Fibroblast of skin of scalp (primary cell): ENCODE measurements at regions not wholly inside any gene's neighbourhood (a gene's known extent, or its start where the extent isn't known, plus 50 kb on each side); places are given as distances from the start of the nearest gene placed in this dataset.
"Not testable (repeated sequence)": the region's sequence is repeated elsewhere in the genome, so short reads cannot be mapped to it uniquely, and the experiment has no call there.

Experiments used
- DNase-seq: peaks from one replicate; pipeline ENCODE4 v3.0.0-alpha.2; 2013

DNA sequence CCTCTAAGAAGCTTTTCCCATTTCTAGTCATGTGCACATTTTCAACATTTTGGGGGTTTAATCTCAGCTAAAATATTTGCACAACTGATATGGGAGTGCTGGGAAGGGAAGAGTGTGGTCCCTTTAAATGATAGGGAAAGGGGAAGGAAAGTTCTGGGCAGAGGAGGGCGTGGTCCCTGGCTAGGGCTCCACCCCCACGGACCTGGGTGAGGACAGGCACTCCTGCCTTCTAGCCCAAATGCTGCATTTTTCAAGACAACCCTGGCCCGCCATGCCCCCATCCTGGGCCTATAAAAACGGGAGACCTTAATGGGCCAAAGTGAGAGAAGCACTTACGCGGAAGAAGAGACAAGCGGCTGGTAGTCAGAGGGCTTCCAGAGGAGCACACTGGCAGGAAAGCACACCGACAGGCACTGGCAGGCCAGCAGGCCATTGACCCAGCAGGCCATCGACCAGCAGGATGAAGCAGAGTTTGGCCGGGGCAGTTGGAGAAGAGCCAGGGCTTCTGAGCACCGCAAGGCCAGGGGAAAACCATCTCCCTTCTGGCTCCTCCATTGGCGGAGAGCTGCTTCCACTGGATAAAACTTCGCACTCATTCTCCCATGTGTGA, 266.7 kb downstream of the SPRY2 start:
- DNase-seq: no peak

DNA sequence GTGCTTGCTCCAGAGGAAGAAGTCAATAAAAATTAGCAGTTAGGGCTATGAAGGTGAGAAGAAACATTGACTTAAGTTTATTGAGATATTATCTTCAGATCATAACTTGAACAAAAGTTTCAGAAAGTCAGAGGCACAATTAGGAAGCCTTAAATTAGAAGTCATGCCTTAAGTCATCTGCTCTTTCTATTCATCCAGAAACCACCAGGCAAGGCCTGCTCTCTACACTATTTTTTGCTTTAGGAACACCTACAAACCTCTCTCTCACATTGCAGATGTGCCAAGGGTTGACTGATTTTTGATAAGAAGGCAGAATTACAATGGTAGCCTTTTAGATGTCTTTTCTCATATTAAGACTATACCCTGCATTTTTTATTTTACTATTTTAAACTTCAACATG, 268.7 kb downstream of the SPRY2 start:
- DNase-seq: no peak

DNA sequence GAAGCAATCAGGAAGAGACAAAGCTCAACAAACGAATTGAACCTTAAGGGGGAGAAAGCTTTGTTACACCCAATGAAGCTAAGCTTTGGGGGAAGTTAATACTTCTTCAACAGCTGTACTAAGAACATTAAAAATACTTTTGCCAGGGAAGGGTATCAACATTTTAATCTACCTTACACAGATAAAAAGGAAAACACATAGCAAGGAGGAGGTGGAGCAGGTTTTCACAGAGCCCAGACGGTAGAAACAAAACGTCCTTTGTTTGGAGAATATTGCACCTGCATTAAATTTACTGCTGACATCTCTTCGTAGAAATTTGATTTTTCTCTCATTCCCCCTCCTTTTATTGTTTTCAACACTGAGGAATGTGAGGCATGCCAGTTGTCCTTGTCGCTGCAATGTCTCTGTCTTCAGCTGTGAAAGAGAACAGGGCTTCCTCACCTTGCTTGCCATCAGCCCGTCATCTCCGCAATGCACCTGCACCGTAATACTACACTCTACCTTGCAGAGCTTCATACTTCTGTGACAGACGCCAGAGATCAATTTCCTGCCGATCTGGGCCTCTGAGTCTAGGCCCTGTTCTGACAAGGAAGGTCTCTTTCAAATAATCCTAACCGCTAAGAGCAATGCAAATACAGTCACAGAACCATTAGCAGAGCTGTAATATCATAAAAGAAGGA, 270.8 kb downstream of the SPRY2 start:
- no peak for DNase-seq

DNA sequence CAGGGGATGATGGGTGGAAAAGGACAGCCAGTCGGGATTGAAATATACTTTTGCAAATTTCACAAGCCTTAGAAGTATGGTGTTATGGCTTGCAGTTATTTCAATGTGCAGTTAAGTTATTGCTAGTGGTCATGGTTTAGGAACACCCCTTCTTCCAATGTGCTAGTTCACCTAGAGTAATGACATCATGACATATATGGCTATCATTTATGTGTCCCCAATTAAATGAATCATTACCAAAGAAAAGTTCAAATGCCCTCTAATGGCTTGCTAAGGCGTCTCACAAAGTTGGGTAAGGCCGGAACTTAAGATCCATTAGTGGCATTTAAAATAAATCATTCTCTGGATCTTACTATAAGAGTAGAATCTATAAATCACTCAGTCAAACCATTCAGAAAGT, 271.6 kb downstream of the SPRY2 start:
- no peak for DNase-seq

DNA sequence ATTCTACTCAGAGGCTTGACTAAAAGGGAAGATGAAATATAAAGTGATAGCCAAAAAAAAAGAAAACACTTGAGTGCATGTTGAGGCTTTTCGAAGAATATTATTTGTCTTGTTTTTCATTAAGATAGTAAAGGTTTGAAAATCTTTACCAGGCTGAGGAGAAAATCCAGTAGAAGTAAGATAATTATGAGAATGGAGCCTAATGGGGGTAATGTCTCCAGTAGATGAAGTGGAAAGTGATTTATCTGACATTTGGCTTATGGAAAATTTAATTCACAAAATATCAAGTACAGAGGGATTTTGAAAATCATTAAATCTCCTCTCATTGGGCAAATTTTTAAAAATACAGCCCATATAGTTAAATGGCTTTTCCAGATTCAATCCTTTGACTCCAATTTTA, 274.9 kb downstream of the SPRY2 start:
- DNase-seq: no peak

DNA sequence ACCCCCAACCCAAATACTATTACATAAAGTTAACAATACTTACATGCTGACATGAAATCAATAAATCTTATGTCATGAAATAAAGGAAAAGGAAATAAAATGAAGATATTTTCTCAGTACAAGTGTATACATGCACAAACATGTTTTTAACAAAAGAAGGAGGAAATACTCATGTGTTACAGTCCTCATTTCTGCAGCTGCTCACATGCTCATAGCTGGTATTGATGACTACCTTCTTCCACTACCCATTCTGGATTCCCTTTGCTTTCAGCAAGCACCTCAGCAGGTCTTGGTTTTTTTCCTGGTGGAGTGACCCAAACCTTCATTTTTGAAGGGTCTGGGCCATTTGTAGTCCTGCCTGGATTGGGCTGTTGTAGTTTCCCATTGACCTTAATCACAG, 278.5 kb downstream of the SPRY2 start:
- not testable (repeated sequence) for DNase-seq

DNA sequence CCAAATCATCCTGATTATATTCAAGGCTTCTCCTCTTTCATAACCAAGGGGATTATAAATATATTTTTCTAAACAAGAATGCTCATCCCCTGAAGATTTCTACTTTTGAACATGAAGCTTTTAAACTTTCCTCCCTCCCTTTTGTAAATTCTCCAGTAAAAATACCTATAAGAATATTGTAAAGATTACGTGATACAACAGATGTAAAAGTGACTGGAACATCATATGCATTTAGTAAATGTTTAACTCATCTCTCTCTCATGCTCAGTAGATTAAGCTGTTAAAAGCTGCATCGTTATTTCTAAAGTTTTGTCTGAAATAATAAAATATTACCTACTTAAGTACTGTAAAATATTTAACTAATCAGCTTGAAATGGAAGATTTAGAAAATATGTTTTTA, 281.1 kb downstream of the SPRY2 start:
- DNase-seq: no peak

DNA sequence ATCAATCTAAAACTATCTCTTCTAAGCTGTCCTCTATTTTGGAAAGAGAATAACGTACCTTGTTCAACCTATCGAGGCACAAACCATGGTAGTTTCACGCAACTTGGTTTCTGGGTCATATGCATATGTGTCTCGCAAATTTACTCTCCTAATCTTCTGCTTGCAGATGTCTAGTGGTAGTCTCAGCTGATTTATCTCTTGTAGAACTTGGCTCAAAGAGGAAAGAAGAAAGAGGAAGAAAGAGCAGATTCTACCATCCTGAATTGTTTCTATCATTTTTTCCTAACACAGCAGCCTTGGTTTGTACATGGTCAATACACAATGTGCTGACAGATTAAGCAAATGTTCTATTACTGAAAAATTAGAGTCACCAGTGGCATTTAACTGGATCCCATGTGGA, 282.3 kb downstream of the SPRY2 start:
- DNase-seq: no peak

DNA sequence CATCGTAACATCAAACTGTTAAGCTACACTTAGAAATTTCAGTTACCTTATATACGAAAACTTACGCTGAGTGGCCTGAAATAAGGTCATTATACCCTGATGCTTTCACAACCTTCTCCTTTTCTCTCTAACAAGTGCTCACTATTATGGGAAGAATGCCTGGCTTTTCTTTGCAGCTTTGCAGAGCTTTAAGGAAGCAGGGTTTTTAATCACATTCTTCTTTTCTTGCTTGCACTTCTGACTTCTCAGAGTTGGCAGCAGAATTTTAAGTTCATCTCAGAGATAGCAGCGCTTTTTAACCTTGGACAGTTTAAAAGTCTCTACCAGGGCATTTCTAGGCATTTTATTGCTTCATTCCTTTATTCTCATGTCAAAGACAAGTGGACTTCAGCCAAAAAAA, 285.1 kb downstream of the SPRY2 start:
- no peak for DNase-seq

DNA sequence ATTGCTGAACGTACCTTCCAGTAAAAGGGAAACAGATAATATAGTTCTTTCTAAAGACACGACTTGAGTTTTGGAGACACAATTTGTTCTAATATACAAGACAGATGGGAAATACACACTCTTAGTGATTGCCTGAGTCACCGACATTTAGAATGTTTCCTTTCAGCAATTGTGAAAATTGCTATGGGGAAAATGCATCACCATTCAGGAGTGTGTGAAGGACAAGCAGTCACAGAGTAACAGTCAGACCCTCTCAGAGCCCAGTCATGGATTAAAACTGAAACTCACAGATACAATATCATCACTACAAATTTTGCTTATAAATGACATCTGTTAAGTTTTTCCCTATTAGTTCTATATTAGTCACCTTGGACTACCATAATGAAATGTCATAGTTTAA, 286.1 kb downstream of the SPRY2 start:
- DNase-seq: peak; percentile 11

DNA sequence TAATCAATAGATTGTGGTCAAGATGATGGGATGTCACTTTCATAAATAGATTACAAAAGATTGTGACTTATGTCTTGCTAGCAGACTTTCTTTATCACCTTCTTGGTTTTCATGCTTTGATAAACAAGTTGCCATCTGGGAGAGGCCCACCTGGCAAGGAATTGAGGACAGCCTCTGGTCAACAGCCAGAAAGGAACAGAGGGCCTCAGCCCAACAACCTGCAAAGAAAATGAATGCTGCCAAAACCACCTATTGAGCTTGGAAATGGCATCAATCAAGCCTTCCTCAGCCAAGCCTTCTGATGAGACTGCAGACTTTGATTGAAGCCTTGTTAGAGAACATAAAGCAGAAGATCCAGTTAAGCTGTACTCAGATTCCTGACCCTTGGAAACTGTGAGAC, 288.6 kb downstream of the SPRY2 start:
- no peak for DNase-seq

DNA sequence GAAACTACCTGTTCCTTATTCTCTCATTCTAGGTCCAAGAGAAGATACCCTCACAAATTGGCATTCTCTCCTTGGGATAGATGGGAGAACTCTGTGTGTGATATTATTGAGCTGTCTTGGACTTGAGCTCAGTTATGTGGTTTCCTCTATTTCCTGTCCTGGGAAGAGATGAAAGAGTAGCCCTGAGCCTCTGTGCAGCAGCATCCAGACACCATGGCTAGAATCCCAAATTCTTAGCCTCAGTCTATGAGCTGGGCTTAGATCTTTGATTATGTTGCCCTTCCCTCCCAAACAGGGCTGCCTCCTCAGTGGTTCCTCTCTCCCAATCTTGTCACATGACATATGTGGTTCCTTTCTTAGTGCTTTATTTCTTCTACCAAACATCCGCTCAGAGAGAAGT, 290.7 kb downstream of the SPRY2 start:
- DNase-seq: no peak

DNA sequence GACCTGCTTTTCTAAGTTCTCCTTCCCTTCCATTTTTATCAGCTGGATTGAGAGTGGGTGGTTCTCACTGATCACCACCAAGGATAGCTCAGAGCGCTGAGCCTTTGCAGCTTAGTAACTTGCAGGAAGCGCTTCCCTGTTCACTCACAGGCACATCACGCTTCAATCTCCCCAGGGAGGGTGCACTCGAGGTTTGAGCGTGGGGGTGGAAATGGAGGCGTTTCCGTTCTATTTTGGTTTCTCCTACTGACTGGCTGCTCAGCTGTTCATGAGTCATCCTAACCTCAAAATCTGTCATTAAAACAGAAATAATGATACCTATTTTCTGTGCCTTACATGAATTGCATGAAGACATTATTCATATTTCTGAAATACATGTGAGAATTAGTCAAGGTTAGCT, 292.1 kb downstream of the SPRY2 start:
- DNase-seq: peak; percentile 97

DNA sequence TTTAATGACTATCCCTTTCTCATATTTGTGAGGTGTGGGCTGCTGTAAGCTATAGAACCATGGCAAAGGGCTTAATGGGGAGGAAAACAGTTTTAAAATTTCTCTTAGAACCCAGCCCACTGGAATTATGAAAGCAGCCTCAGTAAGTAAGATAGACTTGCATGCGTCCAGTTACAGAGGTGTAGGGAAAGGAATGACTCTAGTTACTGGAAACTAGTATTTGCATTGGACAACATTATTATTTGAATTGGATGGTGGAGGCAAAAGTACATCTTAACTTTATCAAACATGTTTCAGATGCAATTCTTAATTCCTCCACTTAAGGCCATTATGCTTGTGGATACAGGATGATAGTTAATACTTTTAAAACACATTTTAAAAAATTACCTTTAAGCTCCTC, 292.9 kb downstream of the SPRY2 start:
- no peak for DNase-seq

DNA sequence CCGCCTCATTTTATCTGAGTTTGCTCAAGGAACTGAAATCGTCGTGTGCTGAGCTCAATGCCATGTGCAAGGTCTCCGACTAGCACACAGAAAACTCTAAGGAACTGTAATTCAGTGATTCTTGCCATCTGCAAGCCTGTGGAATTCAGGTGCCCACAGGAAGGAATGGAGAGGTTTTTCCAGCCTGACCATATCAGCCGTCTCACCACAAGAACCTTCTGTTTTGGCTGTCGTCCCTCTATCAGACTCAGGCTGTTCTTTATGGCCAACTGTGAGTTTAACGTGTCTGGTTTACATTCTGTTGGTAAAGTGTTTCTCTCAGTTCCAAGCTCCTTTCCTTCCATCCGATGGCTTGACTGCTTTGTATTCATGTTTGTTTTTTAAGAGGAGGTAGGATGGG, 293.5 kb downstream of the SPRY2 start:
- peak; percentile 46 for DNase-seq

DNA sequence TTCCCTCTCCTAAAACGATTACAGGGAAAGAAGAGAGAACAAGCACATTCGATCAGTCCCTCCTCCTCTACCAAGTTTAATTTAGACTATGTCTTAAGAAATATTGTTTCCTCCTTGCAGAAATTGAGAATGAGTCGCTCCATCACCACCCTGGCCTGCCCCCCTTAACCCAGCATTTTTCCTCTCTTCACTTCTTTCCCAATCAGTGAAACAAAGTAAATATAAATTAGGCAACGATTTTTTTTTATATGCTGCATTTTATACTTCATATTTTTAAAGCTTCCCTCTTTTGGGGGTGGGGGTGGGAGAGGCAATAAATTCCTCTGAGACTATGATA, 300.0 kb downstream of the SPRY2 start:
- no peak for DNase-seq

DNA sequence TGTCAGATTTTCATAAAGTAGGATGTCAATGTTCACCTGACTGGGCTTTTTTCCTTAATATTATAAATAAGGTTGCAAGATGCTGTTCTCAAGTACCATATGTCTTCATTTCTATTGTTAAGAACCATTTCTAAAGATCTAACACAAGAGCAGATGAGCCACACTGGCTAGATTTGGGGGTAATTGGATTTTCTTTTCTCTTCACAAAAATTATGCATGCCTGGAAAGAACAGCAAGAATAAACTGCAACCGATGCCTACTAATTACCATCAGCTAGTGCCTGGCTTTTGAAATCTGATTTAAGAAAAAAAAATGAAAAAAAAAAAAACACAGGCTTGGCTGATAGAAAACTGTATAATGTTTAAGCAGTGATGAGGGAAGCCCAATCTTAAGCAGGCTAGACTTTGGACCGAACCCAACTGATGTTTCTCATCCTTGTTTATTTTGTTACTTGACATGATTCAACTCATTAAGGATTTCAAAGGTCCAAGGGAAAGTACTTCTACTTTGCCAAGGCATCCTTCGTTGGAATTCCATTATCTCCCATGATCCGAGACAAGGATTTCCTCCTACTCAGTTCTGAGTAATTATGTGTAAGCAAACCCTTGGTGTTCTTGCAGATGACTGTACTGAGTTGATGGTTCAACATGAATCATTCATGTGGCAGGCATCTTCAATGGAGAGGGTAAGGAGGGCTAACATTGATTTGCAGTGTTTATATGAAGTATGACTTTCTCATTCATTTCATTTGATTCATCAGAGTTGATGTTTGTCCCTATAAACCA, 300.5 kb downstream of the SPRY2 start:
- DNase-seq: peak; percentile 96

DNA sequence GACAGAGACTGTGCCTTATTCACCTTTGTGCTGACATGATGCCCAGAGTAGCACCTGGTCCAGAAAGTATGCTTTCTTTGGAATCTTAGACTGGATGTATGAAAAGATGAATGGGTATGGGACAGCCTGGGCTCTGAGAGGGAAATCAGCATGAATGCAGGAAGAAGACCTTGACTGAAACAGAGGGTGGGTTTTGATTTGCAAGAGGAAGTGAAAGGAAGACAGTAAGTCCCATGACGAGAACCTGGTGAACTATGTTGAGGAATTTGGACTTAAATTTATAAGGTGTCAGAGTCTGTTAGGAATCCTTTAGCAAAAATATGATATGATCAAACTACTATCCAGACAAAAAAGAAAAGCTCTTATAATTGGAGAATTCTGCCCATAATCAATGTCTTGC, 301.9 kb downstream of the SPRY2 start:
- no peak for DNase-seq

DNA sequence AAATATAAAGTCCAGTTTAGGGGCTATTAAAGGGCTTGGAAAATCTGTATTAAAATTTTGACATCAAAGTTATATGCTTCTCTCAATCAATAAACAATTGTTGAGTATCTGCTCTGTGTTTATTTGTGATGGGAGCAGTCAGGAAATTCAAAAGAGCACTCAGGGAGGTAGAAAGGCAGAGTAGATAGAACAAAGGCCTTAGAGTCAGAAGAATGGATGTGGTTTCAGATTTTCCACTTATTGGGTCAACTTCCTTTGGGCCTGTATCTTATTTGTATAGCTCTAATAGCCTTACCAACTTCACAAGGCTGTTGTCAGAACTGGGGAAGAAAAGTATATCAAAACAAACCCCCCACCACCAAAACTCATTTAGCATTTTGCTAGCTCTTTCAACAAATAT, 302.6 kb downstream of the SPRY2 start:
- no peak for DNase-seq

DNA sequence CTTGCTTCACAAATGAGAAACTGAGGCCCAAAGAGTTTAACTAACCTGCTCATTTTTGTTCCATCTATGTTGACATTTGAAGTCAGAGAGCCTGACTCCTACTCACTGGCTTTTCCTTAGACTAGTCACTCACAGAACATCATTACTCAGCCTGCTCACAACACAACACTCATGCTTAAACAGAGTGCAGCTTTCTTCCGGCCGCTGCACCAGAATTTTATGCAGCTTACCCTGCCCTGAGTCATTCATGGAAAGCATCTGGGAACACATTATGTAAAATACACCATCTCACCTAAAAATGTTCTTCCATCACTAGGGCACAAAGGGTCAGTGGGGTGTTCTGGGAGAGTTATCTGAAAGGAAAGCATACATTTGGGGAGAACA, 303.4 kb downstream of the SPRY2 start:
- DNase-seq: peak; percentile 83

DNA sequence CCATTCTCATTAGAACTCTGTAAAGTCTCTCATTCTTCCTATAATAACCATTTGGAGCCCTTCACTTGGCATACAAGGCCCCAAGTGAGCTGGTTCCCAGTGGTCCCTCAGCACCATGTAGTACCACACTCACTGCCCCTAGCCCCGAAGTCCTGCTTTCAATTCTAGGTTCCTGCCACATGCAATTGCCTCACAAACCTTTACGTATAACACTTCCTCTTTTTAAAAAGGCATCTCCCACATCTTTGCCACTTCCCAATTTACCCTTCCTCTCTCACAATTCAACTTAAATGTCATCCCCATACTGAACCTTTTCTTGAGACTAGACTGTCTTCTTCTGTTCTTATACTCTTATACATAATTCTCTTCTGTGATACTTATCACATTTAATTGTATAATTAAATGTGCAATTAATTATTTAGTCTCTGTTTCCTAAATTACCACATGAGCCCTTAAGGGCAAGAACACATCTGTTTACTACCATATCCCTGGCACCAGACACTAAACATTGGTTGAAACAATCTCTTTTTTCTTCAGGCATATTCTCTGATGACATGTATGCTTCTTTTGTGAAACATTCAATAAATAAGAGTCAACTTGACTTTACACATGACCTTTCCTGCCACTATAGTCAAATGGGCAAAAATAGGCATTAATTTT, 304.0 kb downstream of the SPRY2 start:
- no peak for DNase-seq

DNA sequence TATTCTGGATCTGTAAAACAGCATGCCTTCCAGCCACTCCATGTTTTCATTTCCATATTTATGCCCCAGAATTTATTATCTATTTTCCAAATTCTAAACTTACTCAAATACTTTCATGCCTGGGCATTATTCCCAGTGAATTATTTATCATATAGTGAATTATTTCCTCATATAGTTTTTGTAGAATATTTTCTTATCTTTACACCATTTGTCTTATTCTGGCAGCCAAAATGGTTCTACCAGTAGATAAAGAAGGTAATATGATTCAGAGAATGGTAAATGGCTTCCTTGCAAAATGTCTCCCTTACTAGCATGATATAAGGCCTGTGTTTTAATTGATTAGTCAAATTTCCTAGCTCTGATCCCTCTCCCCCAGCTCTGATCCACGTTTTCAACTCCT, 305.8 kb downstream of the SPRY2 start:
- DNase-seq: no peak

DNA sequence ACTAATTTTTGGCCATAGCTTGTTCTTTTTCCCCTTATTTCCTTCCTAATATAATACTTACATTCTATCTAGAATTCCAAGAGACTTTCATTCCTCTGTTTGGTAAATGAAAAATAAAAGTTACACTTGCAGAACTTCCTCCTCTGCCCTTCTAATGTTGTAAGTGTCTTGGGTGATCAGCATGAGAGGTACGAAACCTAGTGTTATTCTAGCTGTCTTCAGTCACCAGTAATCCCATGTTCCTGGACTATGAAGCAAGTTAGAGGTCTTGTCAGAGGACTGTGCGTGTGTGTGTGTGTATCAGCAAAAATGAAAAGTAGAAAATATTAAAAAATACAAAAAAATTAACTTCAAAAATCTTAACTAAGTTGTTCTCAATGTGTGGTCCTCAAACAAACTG, 307.0 kb downstream of the SPRY2 start:
- DNase-seq: no peak

DNA sequence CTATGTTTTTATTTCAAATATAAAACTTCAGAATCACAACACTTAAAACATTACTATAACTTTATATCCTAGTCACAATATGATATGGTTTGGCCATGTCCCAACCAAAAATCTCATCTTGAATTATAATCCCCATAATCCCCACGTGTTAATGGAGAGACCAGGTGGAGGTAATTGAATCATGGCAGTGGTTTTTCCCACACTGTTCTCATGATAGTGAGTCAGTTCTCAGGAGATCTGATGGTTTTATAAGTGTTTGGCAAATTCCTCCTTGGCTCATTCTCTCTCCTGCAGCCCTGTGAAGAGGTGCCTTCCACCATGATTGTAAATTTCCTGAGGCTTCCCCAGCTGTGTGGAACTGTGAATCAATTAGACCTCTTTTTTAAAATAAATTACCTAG, 307.6 kb downstream of the SPRY2 start:
- DNase-seq: no peak
